Inflammatory macrophage treated with lipopolysaccharide for 1 hour (primary cell): ENCODE measurements at regions not wholly inside any gene's neighbourhood (a gene's known extent, or its start where the extent isn't known, plus 50 kb on each side); places are given as distances from the start of the nearest gene placed in this dataset.
"Not testable (repeated sequence)": the region's sequence is repeated elsewhere in the genome, so short reads cannot be mapped to it uniquely, and the experiment has no call there.

Source experiments
- DNase-seq, 2 donors: peaks; one replicate each; pipeline ENCODE4 v3.0.0-alpha.2; 2020 to 2022

DNA sequence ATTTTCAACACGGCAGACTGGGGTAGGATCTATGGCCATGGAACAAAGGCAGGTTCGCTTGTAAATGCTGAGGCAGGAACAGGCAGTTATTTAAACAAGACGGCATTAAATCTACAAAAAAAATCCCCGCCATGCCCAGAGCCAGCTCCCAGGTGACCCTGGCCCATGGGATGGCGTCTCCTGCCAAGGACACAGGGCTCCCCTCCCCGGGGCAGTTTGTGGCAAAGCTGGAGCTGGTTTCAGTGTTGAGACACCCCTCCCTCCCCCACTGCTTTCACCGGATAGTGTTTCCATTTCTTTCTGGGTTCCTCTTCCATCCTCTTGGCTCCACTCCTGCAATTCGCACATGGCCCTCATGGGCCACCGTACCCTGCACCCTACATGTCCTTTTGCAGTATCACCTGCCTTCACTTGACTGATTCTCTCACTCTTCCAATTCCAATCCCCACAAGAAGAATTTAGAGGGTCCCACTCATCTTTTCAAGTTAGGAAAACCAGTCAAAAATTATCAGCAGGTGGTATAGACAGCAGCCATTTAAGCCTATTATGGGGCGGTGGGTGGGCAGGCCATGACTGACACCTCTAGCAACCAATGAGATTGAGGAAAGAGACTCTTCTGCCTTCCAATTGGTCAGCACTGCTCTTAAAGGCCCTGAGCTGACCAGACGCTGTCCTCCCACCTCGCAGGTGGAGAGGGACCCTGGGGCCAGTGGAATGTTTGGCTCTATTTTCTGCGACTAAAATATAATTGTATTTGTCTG, 52.0 kb downstream of the OLIG1 start:
- peak in 1 of 2 donors; percentile 22 for DNase-seq

DNA sequence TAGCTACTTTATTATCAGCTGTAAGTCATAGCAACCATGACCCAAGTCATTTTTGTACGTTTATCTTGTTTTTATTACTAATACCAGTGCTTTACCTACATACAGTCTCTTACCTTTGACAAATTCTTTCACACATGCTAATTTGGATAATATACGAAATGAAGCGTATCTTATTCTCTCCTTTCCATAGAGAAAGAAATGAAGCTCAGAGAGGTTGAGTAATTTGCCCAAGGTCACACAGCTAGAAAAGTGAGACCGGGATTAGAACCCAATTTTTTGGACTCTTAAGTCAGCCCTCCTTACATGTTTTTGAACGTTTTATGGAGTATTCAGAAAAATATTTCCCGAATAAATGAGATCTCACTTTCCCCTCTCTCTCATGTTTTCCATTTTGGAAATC, 52.6 kb downstream of the OLIG1 start:
- DNase-seq, result no peak

DNA sequence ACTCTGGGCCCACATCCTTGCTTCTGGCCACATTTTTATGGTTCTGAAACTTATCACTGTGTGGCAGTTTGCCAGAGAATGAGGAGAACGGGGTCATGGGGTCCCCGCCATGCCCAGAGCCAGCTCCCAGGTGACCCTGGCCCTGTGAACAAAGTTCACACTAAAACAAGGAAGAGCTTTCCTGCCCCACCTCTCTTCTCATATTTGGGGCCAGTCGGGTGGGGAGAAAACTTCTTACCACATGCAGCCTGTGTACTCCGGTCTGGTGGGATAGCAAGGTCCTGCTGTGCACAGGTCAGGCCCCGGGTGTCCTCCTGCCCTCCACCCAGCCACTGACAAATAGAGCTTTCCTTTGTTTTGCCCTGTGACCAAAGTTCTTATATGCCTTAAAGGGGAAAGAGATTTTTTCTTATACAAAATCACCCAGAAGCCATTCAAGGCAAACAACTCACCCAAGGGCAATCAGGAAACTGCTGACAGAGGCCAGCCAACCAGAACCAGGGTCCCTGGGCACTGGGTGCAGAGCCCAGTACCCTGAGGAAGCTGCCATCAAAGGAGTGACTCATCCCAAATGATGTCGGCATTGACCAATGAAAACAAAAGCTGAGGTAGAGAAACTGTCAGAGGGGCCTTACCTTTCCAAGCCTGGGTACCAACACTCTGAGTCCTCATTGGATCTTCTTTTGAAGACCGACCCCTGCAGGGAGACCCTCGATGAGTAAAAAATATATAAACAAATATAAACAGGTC, 53.6 kb downstream of the OLIG1 start:
- DNase-seq, result no peak

DNA sequence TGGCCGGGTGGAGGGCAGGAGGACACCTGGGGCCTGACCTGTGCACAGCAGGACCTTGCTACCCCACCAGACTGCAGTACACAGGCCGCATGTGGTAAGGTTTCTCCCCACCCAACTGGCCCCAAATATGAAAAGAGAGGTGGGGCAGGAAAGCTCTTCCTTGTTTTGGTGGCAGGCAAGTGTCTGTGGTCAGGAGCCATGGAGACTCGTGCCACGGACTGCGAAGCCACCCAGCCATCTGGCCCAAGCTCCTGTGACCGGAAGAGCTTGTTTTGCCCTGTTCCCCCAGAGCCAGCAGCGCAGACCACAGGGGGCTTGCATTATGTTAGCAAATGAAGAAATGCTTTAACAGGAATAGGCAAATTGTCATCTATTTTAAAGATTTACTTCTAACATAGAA, 54.9 kb downstream of the OLIG1 start:
- no peak for DNase-seq

DNA sequence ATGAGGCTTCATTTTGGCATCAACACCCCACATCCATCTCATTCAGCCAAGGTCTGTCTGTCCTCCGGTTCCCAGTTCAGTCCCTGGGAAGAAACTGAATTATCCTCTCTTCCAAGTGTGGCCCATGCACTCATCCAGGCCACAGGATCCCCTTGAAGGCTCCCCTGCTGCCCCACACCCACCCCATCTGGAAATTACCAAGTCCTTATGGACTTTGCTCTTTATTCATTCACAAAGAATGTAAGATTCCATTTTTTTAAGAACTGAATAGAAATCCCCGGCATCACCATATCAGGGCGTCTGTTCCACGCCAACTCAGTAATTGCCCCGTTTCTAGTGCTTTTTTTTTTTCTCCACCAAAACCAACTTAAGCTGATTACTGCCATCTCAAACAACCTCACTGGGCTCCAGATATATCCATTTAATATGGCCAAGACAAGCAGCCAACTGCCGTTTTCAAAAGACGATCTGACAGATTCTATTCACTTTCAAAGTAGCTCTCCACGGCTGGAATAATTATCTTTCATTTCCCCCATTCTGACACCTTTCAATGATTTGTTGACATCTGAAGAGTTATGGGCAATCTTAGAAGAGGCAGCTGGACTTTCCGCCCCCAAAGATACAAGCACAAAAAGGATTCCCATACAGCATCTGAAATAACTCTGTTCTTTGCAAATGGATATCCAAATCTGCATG, 55.9 kb downstream of the OLIG1 start:
- DNase-seq, result no peak

DNA sequence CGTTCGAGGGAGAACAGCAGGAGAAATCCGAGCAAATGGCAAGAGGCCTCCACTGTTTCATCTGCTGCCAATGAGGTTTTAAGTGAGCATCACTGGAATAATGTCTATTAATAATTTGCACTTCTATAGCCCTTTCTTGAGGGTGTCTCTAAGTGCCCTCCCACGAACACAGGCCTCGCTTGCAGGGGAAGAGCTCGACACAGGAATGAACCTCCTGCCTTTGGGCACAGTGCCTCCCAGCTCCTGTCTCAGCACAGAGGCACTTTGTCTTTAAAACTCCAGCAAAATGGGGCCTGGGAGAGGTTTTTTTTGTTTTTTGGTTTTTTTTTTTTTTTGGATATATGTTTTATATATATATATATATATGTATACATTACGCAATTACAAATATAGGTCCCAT, 56.6 kb downstream of the OLIG1 start:
- no peak for DNase-seq

DNA sequence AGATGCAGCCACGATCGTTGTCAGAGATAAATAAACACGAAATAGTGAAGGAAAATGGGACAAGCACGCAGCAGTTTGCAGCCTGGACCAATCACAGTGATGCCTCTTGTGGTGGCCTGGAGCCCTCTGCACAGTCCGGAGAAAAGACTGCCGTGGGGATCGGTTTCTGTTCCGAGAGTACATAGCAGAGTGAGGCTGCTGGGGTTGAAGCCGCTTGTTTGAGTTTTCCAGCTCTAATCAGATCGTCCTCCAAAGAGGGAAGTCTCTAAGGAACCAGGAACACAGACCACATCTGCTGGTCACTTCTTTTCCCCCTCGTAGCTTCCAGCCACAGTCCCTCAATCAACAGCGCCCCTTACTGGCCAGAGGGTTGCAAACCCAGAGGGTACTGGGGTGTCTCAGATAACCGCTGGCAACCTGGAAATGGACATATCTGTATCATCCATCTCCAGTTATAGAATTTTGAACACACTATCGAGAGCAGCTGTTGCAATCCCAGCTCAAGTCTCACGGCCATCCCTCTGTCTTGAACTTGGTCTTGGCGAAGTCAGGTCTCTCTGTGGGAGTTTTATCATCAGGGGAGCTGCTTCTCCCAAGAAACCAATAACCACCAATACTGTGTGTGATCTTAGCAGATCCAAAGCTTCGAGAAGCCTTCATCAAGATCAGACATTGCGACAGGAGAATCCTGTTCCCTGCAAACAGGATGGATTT, 57.4 kb downstream of the OLIG1 start:
- peak; percentile 74 to 97 for DNase-seq

DNA sequence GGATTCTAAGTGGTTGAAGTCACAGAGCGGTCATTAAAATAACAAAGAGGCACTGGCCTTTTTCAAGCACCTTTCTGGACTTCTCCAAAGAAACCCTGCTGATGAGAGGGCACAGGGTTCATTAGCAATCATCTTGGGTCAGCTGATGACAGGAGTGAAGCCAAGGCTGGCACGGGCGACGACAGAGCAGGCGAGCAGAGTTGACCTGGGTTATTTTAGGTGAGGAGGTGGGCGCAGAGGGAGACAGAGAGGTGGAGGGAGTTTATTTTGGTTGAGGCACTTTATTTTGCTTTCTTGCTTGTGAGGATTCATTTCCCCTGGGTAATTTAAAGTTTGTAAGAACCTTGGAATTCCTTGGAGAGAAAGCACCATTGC, 57.9 kb downstream of the OLIG1 start:
- DNase-seq, result no peak

DNA sequence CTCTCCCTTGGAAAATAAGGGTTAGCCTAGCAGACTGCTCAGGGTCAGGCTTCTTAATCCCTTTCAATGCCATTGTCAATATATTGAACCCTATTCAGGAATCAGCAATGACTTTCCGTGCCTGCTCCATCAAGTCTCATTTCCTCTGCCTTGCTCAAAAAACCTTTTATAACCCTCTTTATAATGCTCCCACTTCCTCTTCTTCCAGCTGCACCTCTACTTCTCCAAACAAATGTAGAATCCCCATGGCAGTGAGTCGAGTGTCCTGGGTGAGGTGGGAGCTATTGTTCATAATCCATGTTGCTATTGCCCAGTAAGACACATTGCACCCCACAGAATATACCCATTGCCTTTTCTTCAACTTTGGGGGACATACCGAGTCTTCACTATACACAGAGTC, 58.6 kb downstream of the OLIG1 start:
- DNase-seq, result no peak

DNA sequence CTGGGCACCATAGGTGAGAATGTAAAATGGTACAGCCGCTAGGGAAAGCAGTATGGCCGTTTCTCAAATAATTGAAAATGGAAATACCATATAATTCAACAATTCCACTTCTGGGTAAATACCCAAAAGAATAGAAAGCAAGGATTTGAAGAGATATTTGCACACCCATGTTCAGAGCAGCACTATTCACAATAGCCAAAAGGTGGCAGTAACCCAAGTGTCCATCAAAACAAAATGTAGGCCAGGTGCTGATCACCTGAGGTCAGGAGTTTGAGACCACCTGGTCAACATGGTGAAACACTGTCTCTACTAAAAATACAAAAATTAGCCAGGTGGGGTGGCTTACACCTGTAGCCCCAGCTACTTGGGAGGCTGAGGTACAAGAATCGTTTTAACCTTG, 62.1 kb downstream of the OLIG1 start:
- no peak for DNase-seq

DNA sequence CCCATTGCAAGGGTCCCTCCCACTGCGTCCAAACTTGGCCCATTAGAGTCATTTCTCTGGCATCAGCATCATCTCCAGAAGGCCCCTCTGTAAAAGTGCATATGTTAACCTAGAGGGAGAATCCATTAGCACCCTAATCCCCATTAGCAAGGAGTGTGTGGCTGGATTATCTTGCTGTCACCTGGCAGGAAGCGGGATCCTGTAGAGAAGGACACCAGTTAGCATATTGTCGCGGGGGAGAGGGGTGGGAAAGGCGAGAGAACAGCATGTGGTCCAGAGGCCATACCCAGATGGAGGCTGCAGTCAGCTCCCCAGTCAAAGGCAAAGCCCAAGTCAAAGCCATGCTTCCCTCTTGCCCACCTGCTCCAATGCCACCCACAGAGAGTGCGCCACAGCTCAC, 64.0 kb downstream of the OLIG1 start:
- DNase-seq, result no peak

DNA sequence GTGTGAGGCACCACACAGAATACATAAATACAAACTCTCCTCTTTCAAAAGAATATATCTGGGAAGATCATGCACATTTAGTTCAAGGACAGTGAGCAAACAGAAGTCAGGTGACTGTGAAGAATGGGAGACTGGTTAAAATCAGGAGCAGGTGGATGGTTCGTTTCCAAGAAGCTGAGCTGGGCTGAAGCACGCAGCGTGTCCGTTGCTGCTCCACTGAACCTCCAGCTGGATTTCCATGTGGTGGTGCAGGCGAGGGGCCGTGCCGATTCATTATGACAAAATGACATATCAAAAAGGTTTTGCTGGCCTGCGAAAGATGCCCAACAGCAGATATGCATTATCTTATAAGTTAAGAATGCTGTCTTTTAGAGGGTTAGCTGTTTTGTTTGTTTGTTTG, 66.0 kb downstream of the OLIG1 start:
- DNase-seq, result no peak

DNA sequence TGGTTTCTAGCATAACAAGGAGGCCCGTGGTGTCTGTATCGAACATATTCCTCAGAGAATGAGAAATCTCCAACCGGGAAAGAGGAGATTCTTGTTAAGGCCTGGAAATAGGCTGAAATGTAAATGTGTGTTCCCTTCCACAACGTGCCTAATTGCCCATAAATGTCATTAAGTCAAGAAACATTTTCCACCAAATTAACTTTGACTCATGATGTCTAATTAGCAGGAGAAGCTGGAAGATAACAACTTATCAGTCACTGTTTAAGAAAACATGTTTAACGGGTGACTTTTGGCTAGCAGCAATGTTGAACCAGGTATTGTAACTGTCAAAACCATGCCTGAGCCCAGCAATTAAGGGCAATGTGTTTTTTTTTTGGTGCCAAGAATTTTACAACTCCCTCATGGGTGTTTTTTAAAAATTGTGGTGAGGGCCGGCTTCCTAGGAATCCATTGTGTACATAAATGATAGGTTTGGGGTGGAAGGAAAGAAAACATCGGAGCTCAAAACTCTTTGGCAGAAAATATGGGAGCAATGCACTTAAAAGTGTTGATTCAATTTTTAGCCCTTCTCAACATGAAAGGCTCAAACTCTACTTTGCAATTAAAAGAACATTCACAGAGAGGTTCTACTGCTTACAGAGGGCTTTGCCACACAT, 67.0 kb downstream of the OLIG1 start:
- no peak for DNase-seq

DNA sequence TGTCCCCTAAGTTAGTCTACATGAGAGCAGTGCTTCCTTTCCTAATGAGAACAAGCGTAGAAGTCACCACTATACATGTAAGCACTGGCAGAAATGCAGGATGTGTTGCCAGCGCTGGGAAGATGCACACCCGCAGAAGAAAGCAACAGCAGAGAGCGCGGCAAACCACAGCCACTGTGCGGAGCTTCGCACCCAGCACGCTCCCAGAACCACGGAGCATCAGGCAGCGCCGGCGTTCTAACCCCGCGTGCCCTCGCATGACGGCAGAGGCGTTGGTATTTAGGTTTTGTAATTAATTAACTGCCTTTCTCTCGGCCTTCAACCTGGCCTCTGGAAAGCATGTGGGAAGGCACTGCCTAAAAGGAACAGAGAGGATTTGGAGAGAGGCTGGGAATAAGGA, 69.1 kb downstream of the OLIG1 start:
- no peak for DNase-seq

DNA sequence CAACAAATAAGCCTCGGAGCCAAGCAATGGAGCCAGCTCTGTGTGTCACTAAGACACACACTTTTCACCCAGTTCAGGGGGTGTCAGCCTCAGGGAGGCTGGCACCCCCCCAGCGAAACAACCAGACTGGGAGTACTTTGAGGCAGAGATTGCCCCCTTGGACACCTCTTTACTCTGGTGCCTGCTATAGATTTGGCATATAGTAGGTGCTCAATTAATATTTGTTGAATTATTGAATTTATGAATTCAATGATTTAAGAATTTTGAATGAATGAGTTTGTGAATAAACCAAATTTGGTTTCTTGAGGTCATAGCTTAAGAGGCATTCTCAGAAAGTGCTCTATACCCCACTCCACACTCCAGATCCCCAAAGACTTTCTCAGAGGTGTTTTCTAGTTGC, 70.3 kb downstream of the OLIG1 start:
- no peak for DNase-seq

DNA sequence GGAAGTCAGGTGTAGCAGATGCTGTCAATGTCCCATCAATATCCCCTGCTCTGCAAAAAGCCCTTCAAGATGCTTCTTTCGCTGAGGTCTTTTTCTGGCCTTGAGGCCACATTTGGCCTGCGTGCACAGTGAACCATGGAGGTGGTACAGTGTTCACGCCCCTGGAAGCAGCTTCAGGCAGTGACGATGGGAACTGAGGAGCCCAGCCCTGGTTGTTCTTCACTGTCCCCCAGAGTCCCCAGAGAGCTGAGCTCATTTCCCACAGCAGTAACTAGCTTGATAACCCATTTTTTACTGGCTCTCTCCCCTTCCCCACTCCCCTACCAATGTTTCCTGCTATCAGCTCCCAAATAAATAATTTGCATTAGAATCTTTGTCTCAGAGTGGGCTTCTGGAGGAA, 76.5 kb downstream of the OLIG1 start:
- DNase-seq, result no peak

DNA sequence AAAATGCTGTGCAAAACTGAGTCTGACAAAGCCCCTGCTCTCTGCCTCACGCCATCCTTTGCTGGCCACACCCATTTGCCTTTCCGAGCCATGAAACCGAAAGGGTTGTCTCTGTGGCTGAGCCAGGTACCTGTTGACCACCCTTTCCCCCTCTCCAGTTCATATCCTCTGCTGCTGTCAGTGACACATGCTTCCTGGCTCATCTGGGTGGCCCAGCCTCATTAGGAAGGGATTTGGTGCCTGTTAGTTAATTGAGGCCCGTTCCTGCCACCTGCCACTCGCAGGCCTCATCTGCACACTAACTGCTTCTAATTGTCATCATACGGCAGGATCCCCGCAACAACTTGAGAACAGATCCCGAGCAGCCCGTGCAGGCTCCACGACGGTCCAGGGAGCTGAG, 79.2 kb downstream of the OLIG1 start:
- no peak for DNase-seq

DNA sequence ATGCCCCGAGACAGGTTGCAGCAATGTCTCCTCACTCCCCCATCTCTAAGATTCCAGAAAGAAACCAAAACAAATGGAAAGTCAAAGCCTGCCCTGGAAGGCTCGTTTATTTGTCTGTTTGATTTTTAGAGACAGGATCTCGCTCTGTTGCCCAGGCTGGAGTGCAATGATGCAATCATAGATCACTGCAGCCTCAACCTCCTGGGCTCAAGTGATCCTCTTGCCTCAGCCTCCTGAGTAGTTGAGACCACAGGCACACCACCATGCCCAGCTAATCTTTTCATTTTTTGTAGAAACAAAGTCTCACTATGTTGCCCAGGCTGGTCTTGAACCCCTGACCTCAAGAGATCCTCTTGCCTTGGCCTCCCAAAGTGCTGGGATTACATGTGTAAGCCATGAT, 78.8 kb upstream of the IFNAR2 start:
- not testable (repeated sequence) for DNase-seq

DNA sequence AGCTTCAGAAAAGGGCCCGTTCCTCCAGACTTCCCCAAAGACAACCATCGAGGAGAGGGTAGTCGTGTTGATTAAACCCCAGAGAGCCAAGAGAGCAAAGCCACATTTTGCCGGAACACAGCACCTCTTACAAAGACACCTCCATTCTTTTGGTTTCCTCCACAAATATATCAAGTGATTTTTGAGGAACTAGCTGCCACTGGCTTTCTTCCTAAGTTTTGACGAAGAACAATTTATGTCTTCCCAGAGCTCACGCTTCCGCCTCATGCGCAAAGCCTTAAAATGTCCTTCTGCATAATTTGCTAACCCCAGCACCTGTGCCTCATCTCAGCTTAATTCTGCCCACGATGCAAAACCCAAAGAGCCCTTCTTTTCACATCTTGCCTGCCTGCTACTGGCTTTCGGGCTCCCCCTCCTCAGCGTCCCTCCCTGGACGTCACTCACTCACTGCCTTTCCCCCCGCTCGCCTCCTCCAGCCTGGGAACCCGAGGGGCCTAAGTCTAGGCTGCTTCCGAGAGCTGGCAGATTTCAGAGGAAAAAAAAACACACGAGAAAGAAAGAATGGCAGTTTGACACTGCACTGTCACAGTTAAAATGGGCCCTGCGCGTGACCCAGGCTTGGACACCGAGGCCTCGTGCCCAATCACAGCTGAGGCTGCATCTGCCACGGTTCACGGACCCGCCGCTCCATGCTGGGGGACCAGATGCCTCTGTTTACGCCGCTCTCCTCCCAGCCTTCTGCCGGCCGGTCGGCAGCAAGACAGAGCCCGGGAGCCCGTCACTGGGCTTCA, 77.6 kb upstream of the IFNAR2 start:
- DNase-seq, result peak; percentile 13 to 20

DNA sequence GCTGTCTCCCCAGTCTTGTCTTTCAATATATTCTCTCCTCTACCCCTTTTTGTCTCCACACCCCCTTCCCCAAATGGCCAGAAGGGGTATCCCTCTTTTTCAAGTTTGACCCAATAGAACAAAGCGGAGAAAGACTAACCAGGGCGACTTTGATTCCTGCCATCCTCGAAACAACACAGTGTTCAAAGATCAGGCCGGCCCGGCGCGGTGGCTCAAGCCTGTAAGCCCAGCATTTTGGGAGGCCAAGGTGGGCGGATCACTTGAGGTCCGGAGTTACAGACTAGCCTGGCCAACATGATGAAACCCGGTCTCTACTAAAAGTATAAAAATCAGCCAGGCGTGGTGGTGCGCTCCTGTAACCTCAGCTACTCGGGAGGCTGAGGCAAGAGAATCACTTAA, 77.0 kb upstream of the IFNAR2 start:
- DNase-seq, result no peak

DNA sequence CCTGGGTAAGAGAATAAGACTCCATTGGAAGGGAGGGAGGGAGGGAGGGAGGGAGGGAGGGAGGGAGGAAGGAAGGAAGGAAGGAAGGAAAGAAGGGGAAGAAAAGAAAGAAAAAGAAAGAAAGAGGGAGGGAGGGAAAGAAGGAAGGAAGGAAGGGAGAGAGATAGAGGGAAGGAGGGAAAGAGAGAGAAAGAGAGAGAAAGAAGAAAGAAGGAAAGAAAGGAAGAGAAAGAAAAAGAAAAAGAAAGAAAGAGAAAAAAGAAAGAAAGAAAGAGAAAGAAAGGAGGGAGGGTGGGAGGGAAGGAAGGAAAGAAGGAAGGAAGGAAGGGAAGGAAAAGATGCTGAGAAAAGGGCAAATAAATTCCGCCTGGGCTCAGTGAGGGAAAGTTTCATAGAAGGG, 74.7 kb upstream of the IFNAR2 start:
- no peak for DNase-seq

DNA sequence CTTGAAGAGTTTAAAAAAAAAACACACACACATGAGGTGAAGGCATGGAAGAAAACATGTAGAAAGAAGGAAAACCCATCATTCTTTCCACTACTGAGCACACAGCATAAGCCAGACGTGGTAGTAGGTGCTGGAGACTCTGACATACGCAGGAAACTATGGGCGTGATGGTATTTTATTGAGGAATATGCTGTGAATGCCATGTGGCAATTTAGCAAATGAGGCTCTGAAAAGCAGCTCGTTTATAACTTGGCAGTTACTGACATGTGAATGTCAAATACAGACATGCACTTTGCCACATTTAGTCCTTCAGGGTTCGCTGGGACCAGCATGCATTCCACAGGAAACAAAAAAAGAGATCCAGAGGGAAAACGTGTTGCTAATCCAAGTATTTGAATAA, 74.3 kb upstream of the IFNAR2 start:
- DNase-seq, result no peak
